WTC11 (cell line): ENCODE measurements at regions not wholly inside any gene's neighbourhood (a gene's known extent, or its start where the extent isn't known, plus 50 kb on each side); places are given as distances from the start of the nearest gene placed in this dataset.

Source experiments
- ATAC-seq: fragments of 200-7000 bp; cut with Tn5 transposase; 2 replicates; pipeline ENCODE4 v1.10.0; 2021; ENCODE audit warnings: mild to moderate bottlenecking, moderate library complexity
- CTCF ChIA-PET: fragments of 300-600 bp; sonication (Branson Sonifier 250); formaldehyde crosslinking; loops from one replicate; lab custom pipeline; 2021; ENCODE audit warnings: antibody characterized with exemption; lab: Charles Lee
- POLR2A ChIA-PET: fragments of 350-600 bp; sonication (Branson Sonifier 250); formaldehyde crosslinking; loops from one replicate; lab custom pipeline; 2021; ENCODE audit warnings: antibody characterized with exemption; lab: Charles Lee
- DNase-seq: peaks from one replicate; pipeline ENCODE4 v3.0.0; 2021; ENCODE audit warnings: low spot score
- H3K27ac Mint-ChIP-seq: 2 replicates; pipeline ENCODE4 v1.8.0; 2021; ENCODE audit warnings: mixed read lengths
- H3K27me3 Mint-ChIP-seq: 2 replicates; pipeline ENCODE4 v1.8.0; 2021; ENCODE audit warnings: low read depth, mild to moderate bottlenecking, moderate library complexity, mixed read lengths
- H3K36me3 Mint-ChIP-seq: 2 replicates; pipeline ENCODE4 v1.8.0; 2021; ENCODE audit warnings: mixed read lengths
- H3K4me1 Mint-ChIP-seq: 2 replicates; pipeline ENCODE4 v1.8.0; 2022; ENCODE audit warnings: mixed read lengths
- H3K4me3 Mint-ChIP-seq: 2 replicates; pipeline ENCODE4 v1.8.0; 2021; ENCODE audit warnings: mild to moderate bottlenecking, moderate library complexity, mixed read lengths
- H3K9me3 Mint-ChIP-seq: 2 replicates; pipeline ENCODE4 v1.8.0; 2021; ENCODE audit warnings: mixed read lengths
- ARID4B ChIP-seq: sonication (generic); formaldehyde crosslinking; IDR thresholded peaks from 2 replicates; pipeline ENCODE4 v1.8.0; 2023; ENCODE audit warnings: missing genetic modification reagents, mild to moderate bottlenecking, borderline replicate concordance
- EMX1 ChIP-seq: fragments of 250-450 bp; sonication (Bioruptor Pico); IDR thresholded peaks from 2 replicates; pipeline ENCODE4 v1.8.0; 2021; ENCODE audit warnings: mild to moderate bottlenecking
- GABPB1 ChIP-seq: sonication (generic); formaldehyde crosslinking; IDR thresholded peaks from 2 replicates; pipeline ENCODE4 v1.8.1; 2023; ENCODE audit warnings: mild to moderate bottlenecking, missing genetic modification reagents
- NR3C1 ChIP-seq: sonication (generic); formaldehyde crosslinking; conservative IDR thresholded peaks from 2 replicates; pipeline ENCODE4 v1.8.1; 2023; ENCODE audit warnings: low read depth, mild to moderate bottlenecking, missing genetic modification reagents
- TEAD4 ChIP-seq: sonication (generic); formaldehyde crosslinking; IDR thresholded peaks from 2 replicates; pipeline ENCODE4 v1.8.0; 2022; ENCODE audit warnings: mild to moderate bottlenecking, missing genetic modification reagents
- ZNF121 ChIP-seq: sonication (generic); formaldehyde crosslinking; IDR thresholded peaks from 2 replicates; pipeline ENCODE4 v1.8.0; 2023; ENCODE audit warnings: missing genetic modification reagents
- ZNF138 ChIP-seq: sonication (generic); formaldehyde crosslinking; conservative IDR thresholded peaks from 2 replicates; pipeline ENCODE4 v1.8.1; 2022; ENCODE audit warnings: mild to moderate bottlenecking, moderate library complexity, missing genetic modification reagents
- ZNF532 ChIP-seq: fragments of 250-450 bp; sonication (Bioruptor Pico); IDR thresholded peaks from 2 replicates; pipeline ENCODE4 v1.9.0; 2021; ENCODE audit warnings: mild to moderate bottlenecking, borderline replicate concordance
- TF ChIP-seq, protein P1 (sequence below): fragments of 250-450 bp; sonication (Bioruptor Pico); IDR thresholded peaks from 2 replicates; pipeline ENCODE4 v1.9.0; 2021; ENCODE audit warnings: mild to moderate bottlenecking
- TF ChIP-seq, protein P2 (sequence below): sonication (generic); formaldehyde crosslinking; IDR thresholded peaks from 2 replicates; pipeline ENCODE4 v1.8.0; 2022; ENCODE audit warnings: mild to moderate bottlenecking, missing genetic modification reagents
- TF ChIP-seq, protein P3 (sequence below): sonication (generic); formaldehyde crosslinking; IDR thresholded peaks from 2 replicates; pipeline ENCODE4 v1.8.0; 2023; ENCODE audit warnings: mild to moderate bottlenecking, missing genetic modification reagents
- TF ChIP-seq, protein P4 (sequence below): sonication (generic); formaldehyde crosslinking; IDR thresholded peaks from 2 replicates; pipeline ENCODE4 v1.8.1; 2022; ENCODE audit warnings: low read depth, missing genetic modification reagents, borderline replicate concordance

DNA sequence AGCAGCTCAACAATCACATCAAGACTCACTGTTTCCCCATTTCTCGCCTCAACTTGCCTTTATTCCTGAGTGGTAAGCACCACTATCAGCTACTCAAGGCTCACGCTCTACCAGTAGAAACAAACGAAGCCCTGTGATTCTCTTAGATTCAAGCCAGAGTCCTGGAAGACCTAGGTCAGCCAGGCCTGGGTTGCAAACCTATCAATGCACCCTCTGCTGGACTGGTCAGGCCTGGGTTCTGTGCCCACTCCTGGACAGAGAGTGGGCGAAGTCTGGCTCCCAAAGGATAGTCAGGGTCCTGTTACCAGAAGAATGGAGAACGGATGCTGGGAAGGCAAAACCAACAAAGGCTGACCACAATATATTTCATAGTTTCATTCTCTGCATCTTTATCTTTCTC lies 308.4 kb downstream of the SHQ1 start:
- ChIA-PET POLR2A (no interaction called here), CTCF (no interaction called here)
- DNase-seq, result no peak
- TF ChIP-seq, protein P1, sequence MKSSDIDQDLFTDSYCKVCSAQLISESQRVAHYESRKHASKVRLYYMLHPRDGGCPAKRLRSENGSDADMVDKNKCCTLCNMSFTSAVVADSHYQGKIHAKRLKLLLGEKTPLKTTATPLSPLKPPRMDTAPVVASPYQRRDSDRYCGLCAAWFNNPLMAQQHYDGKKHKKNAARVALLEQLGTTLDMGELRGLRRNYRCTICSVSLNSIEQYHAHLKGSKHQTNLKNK (CRISPR knock-in tag), result no peak
- TF ChIP-seq ZNF138 (no peak), EMX1 (no peak), ARID4B (no peak), NR3C1 (CRISPR knock-in tag) (no peak), ZNF121 (CRISPR knock-in tag) (no peak), TEAD4 (CRISPR knock-in tag) (no peak), GABPB1 (CRISPR knock-in tag) (no peak), ZNF532 (CRISPR knock-in tag) (no peak)
- TF ChIP-seq, protein P2, sequence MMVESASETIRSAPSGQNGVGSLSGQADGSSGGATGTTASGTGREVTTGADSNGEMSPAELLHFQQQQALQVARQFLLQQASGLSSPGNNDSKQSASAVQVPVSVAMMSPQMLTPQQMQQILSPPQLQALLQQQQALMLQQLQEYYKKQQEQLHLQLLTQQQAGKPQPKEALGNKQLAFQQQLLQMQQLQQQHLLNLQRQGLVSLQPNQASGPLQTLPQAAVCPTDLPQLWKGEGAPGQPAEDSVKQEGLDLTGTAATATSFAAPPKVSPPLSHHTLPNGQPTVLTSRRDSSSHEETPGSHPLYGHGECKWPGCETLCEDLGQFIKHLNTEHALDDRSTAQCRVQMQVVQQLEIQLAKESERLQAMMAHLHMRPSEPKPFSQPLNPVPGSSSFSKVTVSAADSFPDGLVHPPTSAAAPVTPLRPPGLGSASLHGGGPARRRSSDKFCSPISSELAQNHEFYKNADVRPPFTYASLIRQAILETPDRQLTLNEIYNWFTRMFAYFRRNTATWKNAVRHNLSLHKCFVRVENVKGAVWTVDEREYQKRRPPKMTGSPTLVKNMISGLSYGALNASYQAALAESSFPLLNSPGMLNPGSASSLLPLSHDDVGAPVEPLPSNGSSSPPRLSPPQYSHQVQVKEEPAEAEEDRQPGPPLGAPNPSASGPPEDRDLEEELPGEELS (CRISPR knock-in tag), result no peak
- TF ChIP-seq, protein P3, sequence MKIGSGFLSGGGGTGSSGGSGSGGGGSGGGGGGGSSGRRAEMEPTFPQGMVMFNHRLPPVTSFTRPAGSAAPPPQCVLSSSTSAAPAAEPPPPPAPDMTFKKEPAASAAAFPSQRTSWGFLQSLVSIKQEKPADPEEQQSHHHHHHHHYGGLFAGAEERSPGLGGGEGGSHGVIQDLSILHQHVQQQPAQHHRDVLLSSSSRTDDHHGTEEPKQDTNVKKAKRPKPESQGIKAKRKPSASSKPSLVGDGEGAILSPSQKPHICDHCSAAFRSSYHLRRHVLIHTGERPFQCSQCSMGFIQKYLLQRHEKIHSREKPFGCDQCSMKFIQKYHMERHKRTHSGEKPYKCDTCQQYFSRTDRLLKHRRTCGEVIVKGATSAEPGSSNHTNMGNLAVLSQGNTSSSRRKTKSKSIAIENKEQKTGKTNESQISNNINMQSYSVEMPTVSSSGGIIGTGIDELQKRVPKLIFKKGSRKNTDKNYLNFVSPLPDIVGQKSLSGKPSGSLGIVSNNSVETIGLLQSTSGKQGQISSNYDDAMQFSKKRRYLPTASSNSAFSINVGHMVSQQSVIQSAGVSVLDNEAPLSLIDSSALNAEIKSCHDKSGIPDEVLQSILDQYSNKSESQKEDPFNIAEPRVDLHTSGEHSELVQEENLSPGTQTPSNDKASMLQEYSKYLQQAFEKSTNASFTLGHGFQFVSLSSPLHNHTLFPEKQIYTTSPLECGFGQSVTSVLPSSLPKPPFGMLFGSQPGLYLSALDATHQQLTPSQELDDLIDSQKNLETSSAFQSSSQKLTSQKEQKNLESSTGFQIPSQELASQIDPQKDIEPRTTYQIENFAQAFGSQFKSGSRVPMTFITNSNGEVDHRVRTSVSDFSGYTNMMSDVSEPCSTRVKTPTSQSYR (CRISPR knock-in tag), result no peak
- TF ChIP-seq, protein P4, sequence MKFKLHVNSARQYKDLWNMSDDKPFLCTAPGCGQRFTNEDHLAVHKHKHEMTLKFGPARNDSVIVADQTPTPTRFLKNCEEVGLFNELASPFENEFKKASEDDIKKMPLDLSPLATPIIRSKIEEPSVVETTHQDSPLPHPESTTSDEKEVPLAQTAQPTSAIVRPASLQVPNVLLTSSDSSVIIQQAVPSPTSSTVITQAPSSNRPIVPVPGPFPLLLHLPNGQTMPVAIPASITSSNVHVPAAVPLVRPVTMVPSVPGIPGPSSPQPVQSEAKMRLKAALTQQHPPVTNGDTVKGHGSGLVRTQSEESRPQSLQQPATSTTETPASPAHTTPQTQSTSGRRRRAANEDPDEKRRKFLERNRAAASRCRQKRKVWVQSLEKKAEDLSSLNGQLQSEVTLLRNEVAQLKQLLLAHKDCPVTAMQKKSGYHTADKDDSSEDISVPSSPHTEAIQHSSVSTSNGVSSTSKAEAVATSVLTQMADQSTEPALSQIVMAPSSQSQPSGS (CRISPR knock-in tag), result no peak
- Mint-ChIP-seq H3K27ac (no peak overlapping the region), H3K36me3 (peaks cover 4% of the 10 kb centered on the region), H3K9me3 (peaks cover 12% of the 10 kb centered on the region), H3K4me3 (no peak overlapping the region), H3K27me3 (peaks cover 3% of the 10 kb centered on the region; the same call in 1 of the 2 replicates), H3K4me1 (peaks cover 23% of the 10 kb centered on the region)
- ATAC-seq, result no peak
